GM18868 (cell line): ENCODE measurements at regions not wholly inside any gene's neighbourhood (a gene's known extent, or its start where the extent isn't known, plus 50 kb on each side); places are given as distances from the start of the nearest gene placed in this dataset.
"Not testable (repeated sequence)": the region's sequence is repeated elsewhere in the genome, so short reads cannot be mapped to it uniquely, and the experiment has no call there.

Experiments
- ATAC-seq: cut with Tn5 transposase; IDR thresholded peaks from one replicate; pipeline ENCODE4 v1.9.1; 2021; ENCODE audit warnings: mild to moderate bottlenecking, moderate library complexity; ENCODE audit not compliant: unreplicated experiment

DNA sequence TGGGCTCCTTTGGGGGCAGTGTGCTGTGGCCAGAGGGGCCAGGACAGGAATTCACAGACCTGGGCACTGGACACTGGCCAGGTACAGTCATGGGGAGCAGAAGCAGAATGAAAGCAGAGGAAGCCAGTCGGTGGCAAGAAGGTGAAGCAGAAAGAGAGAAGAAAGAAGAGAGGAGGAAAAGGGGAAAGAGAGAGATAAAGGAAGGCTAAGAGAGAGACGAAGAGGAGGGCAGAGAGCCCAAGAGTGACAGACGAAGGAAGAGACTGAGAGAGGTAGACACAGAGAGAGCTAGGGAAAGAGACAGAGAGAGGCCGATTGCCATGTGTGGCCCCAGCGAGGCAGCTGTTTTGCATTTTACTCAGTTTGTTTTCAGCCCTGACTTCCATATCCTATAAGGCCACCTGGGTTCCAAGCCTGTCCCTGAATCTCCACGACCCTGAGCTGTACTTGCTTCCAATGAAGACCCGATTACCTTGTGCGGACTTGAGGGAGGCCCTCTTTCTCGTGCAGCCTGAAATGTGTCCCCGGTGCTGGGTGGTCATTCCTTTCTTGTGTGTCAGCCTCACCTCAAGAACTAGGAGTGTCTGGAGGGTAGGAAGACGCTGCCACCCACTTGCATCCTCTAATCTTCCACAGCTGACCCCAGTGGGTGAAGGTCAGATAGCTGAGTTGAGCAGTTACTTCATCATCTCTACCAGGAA, 73.9 kb downstream of the LSM3 start:
- no peak for ATAC-seq

DNA sequence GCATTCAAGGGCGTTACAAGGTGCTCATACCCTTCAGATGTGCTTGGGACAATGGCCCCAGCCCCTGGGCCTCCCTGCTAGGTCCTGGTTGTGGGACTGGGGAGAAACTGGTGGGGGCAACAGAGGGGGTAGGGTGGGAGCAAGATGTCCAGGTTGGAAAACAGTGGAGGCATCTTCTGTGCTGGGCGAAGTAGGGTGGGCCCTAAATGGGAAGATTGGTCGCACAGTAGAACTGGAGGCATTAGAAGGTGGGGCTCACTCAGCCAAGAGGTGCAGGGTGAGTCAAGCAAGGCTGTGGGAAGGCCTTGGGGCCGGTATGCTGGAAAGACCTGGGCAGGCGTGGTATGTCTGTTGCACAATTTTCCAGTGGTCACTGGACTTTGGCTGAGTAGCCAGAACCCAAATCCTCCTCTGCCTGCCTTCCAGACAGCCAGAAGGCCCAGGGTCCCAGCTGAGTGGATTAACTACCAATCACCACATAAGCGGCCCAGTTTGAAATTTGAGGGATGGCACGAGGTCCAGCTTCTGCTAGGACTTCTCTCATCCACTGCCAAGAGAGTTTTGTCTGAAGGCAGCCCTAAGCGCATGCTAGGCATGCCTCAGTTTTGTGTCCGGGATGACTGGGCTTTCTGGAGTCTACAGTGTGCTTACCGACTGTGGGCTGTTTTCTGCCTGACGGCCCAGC, 74.5 kb downstream of the LSM3 start:
- ATAC-seq: no peak

DNA sequence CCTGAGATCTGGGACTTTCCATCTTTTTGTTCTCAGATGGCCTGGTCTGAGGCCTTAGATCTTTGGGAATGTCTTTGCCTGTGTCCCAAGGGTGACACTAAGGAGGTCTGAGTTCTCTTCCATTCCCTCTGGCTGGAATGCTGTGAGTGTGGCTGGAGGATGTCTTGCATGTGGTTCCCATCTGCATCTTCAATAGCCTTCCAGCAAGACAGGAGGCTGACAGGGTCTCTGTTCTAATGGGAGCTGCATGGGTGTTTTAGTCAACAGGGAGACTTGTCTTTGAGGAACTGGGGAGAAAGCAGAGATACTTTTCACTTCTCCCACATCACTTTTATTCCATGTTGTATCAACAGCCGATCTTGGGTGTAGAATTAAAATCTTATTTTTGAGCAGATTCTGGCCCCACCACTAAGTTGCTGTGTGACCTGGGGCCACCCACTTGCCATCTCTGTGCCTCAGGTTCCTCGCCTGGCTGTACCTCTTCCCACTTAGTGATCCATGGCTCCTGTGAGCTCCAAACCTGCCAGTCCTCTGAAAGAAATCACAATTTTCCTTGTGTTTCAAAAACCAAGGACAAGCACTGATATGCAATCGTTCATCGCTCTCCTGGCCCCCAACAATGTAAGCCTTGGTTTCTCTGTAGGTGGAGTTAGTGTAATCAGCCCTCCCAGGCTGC, 75.2 kb downstream of the LSM3 start:
- ATAC-seq: no peak

DNA sequence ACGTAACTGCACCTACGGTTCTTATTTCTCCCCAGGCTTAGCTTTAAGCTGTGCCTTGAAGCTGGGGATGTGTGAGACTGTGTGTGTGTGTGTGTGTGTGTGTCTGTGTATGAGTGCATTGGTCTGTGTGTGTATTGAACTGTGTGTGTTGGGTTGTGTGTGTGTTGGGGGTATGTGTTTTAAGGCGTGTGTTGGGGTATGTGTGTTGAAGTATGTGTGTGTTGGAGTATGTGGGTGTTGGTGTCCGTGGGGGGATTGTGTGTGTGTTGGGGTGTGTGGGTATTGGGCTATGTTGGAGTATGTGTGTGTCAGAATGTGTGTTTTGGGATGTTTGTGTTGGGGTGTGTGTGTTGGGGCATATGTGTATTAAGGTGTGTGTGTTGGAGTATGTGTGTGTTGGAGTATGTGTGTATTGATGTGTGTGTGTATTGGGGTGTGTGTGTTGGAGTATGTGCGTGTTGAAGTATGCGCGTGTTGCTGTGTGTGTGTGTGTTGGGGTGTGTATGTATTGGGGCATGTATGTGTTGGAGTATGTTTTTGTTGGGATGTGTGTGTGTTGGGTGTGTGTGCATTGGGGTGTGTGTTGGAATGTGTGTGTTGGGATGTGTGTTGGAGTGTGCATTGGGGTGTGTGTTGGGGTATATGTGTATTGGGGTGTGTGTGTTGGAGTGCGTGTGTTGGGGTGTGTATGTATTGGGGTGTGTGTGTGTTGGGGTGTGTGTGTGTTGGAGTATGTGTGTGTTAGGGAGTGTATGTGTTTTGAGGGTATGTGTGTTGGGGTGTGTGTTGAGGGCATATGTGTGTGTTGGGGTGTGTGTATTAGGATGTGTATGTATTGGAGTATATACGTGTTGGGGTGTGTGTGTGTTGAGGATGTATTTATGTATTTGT, 76.4 kb downstream of the LSM3 start:
- ATAC-seq: no peak

DNA sequence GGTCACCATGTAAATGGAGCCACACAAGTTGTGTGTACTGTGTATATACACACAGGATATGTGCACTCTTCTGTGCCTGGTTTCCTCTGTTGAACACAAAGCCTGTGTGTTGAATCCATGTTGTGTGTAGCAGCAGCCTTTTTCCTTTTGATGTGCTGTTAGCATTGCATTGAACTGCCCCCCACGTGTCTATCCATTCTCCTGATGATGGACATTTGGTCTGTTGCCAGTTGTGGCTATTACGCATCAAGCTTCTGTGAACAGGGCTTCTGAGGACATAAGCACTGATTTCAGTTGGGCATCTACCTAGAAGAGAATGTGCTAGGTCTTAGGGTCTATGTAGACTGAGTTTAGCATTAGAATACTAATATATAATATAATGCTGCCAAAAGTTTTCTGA, 77.4 kb downstream of the LSM3 start:
- ATAC-seq: no peak

DNA sequence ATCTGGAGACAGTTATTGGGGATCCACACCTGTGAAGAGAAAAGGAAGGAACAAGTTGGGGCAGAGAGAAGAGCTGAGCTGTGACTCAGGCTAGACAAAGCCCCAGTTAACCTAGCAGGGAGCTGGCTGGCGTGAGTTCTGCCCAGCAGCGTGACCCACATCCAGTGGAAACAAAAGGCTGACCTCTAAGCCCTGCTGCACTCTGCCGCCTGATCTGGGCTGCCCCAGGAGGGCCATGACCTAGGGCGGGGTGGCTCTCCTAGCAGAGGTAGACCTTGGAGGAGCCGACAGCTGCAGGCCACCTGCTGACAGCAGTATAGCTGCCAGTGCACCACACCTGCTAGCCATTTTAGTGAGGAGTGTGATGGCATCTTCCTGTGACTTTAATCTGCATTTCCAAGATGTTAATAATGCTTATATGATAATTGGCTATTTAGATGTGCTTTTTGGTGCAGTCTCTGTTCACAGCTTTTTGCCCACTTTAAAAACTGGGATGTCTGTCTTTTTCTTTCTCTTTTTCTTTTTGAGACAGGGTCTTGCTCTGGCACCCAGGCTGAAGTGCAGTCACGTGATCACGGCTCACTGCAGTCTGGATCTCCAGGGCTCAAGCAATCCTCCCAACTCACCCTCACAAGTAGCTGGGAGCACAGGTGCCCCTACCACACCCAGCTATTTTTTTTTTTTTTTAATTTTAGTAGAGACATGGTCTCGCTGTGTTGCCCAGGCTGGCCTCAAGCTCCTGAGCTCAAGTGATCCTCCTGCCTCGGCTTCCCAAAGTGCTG, 78.1 kb downstream of the LSM3 start:
- ATAC-seq: no peak

DNA sequence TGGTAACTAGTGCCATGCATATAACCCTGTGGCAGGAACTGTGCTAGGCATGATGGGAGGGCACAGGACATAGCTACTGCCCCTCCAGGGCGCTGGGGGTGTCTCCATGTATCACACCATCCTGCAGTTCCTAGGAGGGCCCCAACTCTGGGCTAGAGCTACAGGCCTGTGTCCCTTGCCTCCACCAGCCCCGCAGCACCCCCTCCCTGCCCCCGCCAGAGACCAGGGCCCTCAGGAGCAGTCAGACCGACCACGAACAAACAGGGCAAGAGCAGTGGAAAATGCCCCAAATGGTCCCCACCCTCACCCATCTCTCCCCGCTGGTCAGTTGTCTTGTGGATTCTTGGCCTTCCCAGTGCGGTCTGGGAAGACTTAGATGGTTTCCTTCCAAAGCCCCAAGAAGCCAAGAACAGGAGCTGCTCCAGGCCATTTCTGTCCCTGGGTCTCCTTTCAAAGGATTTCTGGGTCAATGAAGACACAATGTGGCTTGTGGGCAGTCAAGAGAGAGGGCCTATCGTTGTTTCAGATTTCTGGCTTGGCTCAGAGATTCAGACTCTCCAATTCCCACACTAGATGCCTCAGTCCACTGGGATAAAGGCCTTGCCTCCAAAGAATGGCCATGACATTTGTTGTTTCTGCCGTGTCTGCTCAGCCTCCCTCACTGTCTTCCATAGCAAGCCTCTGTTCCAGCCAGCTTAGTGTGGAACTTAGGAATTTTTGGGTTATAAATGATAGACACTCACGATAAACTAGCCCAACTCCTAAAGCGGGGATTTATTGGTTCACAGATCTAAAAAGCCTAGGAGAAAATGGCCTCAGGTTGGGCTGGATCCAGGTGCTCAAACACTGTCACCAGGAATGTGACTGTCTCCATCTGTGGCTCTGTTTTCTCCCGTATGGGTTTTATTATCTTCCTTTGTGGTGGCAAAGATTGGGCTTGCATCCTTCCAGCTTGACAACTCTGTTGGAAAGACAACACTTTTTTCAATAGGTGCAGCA, 80.6 kb downstream of the LSM3 start:
- no peak for ATAC-seq

DNA sequence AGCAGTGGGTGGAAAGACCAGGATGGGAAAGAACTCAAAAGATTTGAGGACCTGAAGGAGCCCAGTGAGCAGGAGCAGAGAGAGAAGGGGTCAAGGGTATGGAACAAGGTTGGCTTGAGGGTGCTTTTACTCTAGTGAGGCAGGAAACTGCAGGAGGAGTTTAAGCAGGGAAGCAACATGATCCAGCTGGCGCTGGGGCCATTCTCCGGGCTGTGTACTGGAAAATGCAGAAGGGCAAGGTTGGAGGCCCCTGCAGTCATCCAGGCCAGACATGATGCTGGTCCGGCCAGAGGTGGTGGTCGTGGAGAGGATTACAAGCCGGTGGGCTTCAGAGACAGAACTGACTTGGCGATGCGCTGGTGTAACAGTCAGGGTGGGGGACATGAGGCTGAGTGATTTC, 81.8 kb downstream of the LSM3 start:
- ATAC-seq: no peak

DNA sequence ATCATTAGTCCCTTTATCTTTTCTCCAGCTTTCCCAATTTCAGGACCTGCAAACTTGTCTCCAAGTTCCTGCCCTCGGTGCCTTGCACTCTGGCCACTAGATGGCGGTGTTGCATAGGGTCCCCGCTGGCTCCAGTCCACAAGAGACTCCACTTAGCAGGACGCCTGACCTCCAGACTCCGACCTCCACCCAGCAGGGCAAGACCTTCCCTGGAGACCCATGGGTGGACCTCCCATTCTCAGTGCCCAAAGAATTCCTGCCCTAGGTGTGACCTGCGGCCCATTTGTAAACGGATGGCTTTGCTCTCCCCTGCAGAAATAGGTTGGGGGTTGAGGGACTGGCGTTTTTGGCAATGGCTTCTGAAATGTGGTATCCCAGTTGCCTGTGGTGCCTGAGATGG, 82.6 kb downstream of the LSM3 start:
- ATAC-seq: no peak

DNA sequence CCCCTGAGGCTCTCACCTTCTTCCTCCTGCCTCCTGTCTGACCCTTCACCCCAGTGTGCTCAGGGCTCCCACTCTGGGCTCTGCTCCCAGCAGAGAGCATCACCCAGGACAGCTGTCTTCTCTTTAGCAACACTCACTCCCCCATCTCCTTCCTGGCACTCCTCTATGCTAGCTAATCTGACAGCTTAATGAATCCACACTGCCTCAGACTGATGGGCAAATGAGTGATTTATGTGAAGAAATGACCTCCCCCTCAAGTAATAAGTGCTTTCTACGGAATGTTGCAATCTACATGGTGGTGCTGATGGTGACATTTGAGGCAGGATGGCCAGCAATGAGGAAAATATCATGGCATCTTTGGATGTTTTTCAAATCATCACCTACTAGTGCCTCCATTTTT, 83.6 kb downstream of the LSM3 start:
- no peak for ATAC-seq

DNA sequence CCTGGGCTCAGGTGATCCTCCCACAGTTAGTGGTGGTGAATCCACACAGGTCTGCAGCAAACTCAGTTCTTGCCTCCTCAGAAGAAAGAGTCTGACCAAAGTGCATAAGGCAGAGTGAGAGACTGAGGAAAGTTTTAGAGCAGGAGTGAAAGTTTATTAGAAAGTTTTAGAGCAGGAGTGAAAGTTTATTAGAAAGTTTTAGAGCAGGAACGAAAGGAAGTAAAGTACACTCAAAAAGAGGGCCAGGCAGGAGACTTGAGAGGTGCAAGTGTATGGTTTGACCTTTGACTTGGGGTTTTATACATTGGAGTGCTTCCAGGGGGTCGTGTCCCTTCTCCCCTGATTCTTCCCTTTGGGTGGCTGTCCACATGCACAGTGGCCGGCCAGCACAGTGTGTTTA, 84.2 kb downstream of the LSM3 start:
- ATAC-seq: no peak

DNA sequence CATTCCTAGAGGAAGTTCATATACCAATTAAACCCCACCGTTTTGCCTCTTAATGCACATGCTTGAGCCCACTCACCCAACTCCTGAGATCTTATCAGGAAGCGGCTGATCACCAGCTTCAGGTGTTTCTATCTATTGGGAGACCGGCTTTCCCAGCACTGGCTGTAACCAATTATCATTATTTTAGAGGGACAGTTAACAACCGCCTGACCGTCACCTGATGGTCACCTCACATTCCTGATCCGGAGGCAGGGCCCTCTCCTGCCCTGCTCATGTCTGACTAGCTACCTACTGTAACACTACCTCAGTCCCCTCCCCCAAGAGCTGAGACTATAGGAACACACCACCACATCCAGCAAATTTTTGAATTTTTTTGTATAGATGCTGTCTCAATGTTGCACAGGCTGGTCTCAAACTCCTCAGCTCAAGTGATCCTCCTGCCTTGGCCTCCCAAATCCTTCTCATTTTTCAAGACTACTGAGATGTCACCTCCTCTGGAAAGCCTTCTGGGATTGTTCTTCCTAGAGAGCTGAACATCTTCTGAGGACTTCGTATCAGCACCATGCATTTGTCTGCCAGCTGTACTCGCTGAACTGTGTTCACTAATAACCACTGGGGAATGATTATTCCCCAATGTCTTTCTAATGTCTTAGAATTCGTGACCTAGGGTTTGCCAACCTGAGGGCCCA, 84.8 kb downstream of the LSM3 start:
- ATAC-seq: no peak

DNA sequence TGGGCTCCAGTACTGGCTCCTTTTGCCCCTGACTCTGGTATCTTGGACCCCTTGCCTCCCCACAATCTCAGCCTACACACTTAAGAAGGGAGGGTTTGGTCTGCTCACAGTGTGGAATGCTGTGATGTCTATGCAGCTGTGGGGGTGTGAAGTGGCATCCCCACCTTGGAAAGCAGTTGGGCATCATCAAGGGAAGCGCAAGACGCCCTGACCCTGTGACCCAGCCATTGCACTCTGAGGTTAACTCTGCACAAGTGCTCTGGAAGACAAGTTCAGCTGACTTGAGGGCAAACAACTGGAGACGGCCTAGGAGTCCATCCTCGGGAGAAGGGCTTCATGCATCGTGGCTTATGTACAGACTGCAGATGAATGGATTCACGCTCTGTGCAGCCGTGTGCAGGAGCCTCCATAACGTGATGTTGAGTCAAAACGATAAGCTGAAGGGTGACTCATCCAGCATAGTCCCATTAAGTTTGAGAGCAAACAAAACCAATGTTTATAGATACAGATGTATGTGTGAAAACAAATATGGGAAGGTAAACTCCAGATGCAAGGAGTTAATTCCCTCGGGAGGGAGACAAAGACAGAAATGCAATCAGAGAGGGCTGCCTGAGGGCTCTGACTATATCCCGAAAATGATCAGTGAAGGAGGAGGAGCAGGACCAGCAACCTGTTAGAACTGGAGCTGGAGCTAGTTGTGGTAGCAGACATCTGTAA, 86.8 kb downstream of the LSM3 start:
- ATAC-seq: no peak

DNA sequence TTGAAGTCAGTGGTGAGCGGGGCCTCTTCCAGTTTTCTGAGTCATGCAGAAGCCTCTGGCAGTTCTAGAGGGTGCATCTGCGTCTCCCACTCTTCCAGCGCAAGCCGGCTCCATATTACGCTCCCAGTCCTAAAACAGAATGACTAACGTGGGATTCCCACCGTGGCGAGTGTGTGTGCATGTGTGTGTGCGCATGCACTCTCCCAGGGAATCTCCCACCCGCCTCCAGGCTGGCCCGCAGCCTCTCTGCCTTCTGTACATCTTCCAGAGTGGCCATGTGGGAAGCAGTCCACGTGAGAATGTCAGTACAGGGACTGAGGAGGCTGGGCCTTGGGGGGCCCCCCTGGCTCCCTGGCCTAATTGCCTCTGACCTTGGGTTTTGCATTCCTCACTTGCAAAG, 87.7 kb downstream of the LSM3 start:
- no peak for ATAC-seq

DNA sequence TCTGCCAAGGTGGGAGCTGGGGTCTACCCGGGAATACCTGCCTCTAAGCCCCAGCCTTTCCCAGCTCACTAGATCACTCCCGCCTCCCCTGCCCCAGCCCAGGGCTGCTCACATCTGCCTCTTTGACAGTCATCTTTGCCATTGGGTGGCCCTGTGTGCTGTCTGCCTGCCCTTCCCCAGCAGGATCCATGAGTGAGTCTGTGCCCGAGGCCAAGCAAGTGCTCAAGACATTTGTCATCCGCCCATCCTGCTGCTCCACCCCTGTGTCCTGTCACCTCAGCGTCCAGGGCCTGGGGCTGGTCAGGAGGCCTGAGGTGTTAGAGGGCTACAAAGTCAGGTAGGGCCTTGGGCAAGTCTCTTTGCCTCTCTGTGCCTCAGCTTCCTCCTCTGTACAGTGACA, 89.4 kb downstream of the LSM3 start:
- ATAC-seq: no peak

DNA sequence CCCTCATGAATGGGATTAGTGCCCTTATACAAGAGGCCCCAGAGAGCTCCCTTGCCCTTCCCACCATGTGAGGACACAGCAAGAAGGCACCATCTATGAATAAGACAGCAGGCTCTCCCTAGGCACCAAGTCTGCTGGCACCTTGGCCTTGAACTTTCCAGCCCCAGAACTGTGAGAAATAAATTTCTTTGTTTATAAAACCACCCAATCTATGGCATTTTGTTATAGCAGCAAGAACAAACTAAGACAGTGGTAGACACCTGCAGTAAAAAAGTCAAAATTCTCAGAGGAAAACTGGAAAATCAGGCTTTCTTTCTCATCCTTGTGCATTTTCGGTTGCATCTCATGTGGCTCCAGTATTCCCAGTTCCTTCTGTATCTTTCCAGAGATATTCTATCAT, 90.3 kb downstream of the LSM3 start:
- no peak for ATAC-seq

DNA sequence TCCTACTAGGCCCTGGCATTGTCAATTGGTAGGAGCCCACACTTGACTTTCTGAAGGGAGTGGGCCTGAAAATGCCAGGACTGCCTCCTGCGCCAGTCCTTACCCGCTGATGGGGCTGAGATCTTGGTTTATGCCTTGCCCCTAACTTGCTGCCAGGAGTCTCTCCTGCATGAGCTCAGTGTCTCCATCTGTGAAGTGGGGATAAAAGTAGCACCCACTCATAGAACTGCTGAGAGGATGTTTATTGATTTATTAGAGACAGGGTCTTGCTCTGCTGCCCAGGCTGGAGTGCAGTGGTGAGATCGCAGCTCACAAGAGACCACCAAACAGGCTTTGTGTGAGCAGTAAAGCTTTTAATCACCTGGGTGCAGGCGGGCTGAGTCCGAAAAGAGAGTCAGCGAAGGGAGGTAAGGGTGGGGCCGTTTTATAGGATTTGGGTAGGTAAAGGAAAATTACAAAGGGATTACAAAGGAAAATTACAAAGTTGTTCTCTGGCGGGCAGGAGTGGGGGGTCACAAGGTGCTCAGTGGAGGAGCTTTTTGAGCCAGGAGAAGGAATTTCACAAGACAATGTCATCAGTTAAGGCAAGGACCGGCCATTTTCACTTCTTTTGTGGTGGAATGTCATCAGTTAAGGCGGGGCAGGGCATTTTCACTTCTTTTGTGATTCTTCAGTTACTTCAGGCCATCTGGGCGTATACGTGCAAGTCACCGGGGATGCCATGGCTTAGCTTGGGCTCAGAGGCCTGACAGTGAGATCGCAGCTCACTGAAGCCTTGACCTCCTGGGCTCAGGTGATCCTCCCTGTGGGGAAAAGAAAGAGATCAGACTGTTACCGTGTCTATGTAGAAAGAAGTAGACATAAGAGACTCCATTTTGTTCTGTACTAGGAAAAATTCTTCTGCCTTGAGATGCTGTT, 93.7 kb downstream of the LSM3 start:
- not testable (repeated sequence) for ATAC-seq
